ENCODE measurements at regions not wholly inside any gene's neighbourhood (a gene's known extent, or its start where the extent isn't known, plus 50 kb on each side); places are given as distances from the start of the nearest gene placed in this dataset.

GRCh38 chr11:92554688-92555087 is 330.1 kb downstream of the FAT3 start:
- TF ChIP-seq POLR2A (IDR thresholded peaks at IDR 0.05), result no peak
- no peak for TF ChIP-seq CTCF (IDR thresholded peaks at IDR 0.05)
